A673 (cell line): ENCODE measurements at regions not wholly inside any gene's neighbourhood (a gene's known extent, or its start where the extent isn't known, plus 50 kb on each side); places are given as distances from the start of the nearest gene placed in this dataset.

Experiments
- BruUV-seq: library from RNA; stranded (reverse); fragments of 400-500 nt; replicated peaks from 2 replicates; lab custom pipeline; 2021; lab: Mats Ljungman, UMichigan
- CTCF ChIA-PET: fragments of 300-600 bp; sonication (Branson Sonifier 250); formaldehyde crosslinking; loops from one replicate; lab custom pipeline; 2022; ENCODE audit warnings: antibody characterized with exemption; lab: Charles Lee
- POLR2A ChIA-PET: fragments of 300-600 bp; sonication (Branson Sonifier 250); formaldehyde crosslinking; loops from one replicate; lab custom pipeline; 2022; ENCODE audit warnings: antibody characterized with exemption; ENCODE audit not compliant: low non-redundant PET; lab: Charles Lee
- DNase-seq: peaks from one replicate; pipeline ENCODE4 v3.0.0-alpha.2; 2015; ENCODE audit warnings: low spot score
- H3K27ac ChIP-seq: fragments of 200-600 bp; sonication (generic); 2 replicates; pipeline ENCODE4 v1.5.1; 2016; ENCODE audit warnings: mixed run types, low read depth, mild to moderate bottlenecking, mixed read lengths, antibody characterized with exemption, low read length; ENCODE audit not compliant: poor library complexity, severe bottlenecking
- H3K27me3 ChIP-seq: fragments of 200-600 bp; sonication (generic); replicated peaks from 2 replicates; pipeline ENCODE4 v1.6.1; 2017; ENCODE audit warnings: mixed run types, low read depth, mild to moderate bottlenecking, mixed read lengths, antibody characterized with exemption, low read length; ENCODE audit not compliant: insufficient read depth, poor library complexity
- H3K36me3 ChIP-seq: fragments of 200-600 bp; sonication (generic); 2 replicates; pipeline ENCODE4 v1.6.1; 2016; ENCODE audit warnings: mixed run types, mild to moderate bottlenecking, mixed read lengths, antibody characterized with exemption, low read length; ENCODE audit not compliant: insufficient read depth, poor library complexity, severe bottlenecking
- H3K4me1 ChIP-seq: fragments of 200-600 bp; sonication (generic); 2 replicates; pipeline ENCODE4 v1.6.1; 2017; ENCODE audit warnings: mixed run types, mild to moderate bottlenecking, mixed read lengths, antibody characterized with exemption, low read length; ENCODE audit not compliant: insufficient read depth, poor library complexity, severe bottlenecking
- H3K4me3 ChIP-seq: fragments of 200-600 bp; sonication (generic); 2 replicates; pipeline ENCODE4 v1.5.1; 2016; ENCODE audit warnings: low read depth, mixed run types, mild to moderate bottlenecking, mixed read lengths, low read length; ENCODE audit not compliant: poor library complexity, severe bottlenecking
- H3K9me3 ChIP-seq: fragments of 200-600 bp; sonication (generic); 2 replicates; pipeline ENCODE4 v1.6.1; 2016; ENCODE audit warnings: mixed run types, low read depth, mild to moderate bottlenecking, mixed read lengths, antibody characterized with exemption, low read length; ENCODE audit not compliant: poor library complexity, severe bottlenecking
- CTCF ChIP-seq: fragments of 300-800, 200-600 bp; sonication (generic); conservative IDR thresholded peaks from 2 replicates; pipeline ENCODE4 v1.5.1; 2017; ENCODE audit warnings: low read depth, mild to moderate bottlenecking, antibody characterized with exemption, low read length, moderate library complexity, mixed read lengths
- EZH2 ChIP-seq: fragments of 200-600 bp; sonication (generic); IDR thresholded peaks from 2 replicates; pipeline ENCODE4 v1.6.1; 2017; ENCODE audit warnings: borderline replicate concordance, low read depth, mild to moderate bottlenecking, mixed read lengths, antibody characterized with exemption, low read length; ENCODE audit not compliant: poor library complexity, severe bottlenecking
- intact Hi-C: fragments of 100-400 bp; cut with micrococcal nuclease; formaldehyde crosslinking; loops from one replicate; pipeline ENCODE4 v1.10.0; 2022; ENCODE audit not compliant: unreplicated experiment

GRCh38 chr1:190808035-190808434, 330.4 kb upstream of the BRINP3 start:
- DNase-seq: no peak
- no peak overlapping the region for H3K27ac ChIP-seq
- TF ChIP-seq CTCF: no peak
- no peak for TF ChIP-seq EZH2
- H3K9me3 ChIP-seq: no peaks in the 10 kb centered on the region
- no peaks in the 10 kb centered on the region for H3K36me3 ChIP-seq
- no peaks in the 10 kb centered on the region for H3K27me3 ChIP-seq
- BruUV-seq: no TSS peak
- ChIA-PET CTCF (no interaction called here), POLR2A (no interaction called here)
- intact Hi-C loops: no loop called here
- H3K4me3 ChIP-seq: no peak overlapping the region
- no peaks in the 10 kb centered on the region for H3K4me1 ChIP-seq

GRCh38 chr1:190809312-190809711, 331.6 kb upstream of the BRINP3 start:
- TF ChIP-seq EZH2 (no peak), CTCF (no peak)
- Histone ChIP-seq H3K4me3 (no peak overlapping the region), H3K27ac (no peak overlapping the region), H3K4me1 (no peaks in the 10 kb centered on the region), H3K36me3 (no peaks in the 10 kb centered on the region), H3K9me3 (no peaks in the 10 kb centered on the region), H3K27me3 (no peaks in the 10 kb centered on the region)
- no peak for DNase-seq
- CTCF ChIA-PET: no interaction called here
- intact Hi-C loops: no loop called here
- POLR2A ChIA-PET: no interaction called here
- no TSS peak for BruUV-seq

- Histone ChIP-seq H3K27me3 (no peaks in the 10 kb centered on the region), H3K4me1 (no peaks in the 10 kb centered on the region), H3K36me3 (no peaks in the 10 kb centered on the region), H3K4me3 (no peak overlapping the region), H3K27ac (no peak overlapping the region), H3K9me3 (no peaks in the 10 kb centered on the region)
- no TSS peak for BruUV-seq
- no peak for DNase-seq
- POLR2A ChIA-PET: no interaction called here
- CTCF ChIA-PET: interaction anchor here (0.6 kb wide), 1 partner anchor 569 kb away, joined by 3 read pairs; no protein-coding TSS in a partner anchor
- intact Hi-C loops: no loop called here
- TF ChIP-seq EZH2 (no peak), CTCF (no peak)
Observed at GRCh38 chr1:190812996-190813395, 335.3 kb upstream of the BRINP3 start.
